BE2C (cell line): ENCODE measurements at regions not wholly inside any gene's neighbourhood (a gene's known extent, or its start where the extent isn't known, plus 50 kb on each side); places are given as distances from the start of the nearest gene placed in this dataset.

ENCODE experiments used
- DNase-seq: peaks from one replicate; pipeline ENCODE4 v3.0.0-alpha.2; 2020
- H3K27me3 ChIP-seq: fragments of 250-450 bp; sonication (Bioruptor Pico); 2 replicates; pipeline ENCODE4 v1.5.1; 2020; ENCODE audit warnings: mild to moderate bottlenecking
- H3K36me3 ChIP-seq: fragments of 250-450 bp; sonication (Bioruptor Pico); 2 replicates; pipeline ENCODE4 v1.5.1; 2020; ENCODE audit warnings: mild to moderate bottlenecking
- H3K4me1 ChIP-seq: fragments of 250-450 bp; sonication (Bioruptor Pico); 2 replicates; pipeline ENCODE4 v1.5.1; 2020
- H3K4me3 ChIP-seq: 2 replicates; pipeline ENCODE4 v1.5.1; 2011; ENCODE audit warnings: low read depth, low read length
- H3K9me3 ChIP-seq: fragments of 250-450 bp; sonication (Bioruptor Pico); 2 replicates; pipeline ENCODE4 v1.5.1; 2020
- CTCF ChIP-seq: IDR thresholded peaks from 2 replicates; pipeline ENCODE4 v1.5.1; 2012; ENCODE audit warnings: mild to moderate bottlenecking, low read depth, low read length

DNA sequence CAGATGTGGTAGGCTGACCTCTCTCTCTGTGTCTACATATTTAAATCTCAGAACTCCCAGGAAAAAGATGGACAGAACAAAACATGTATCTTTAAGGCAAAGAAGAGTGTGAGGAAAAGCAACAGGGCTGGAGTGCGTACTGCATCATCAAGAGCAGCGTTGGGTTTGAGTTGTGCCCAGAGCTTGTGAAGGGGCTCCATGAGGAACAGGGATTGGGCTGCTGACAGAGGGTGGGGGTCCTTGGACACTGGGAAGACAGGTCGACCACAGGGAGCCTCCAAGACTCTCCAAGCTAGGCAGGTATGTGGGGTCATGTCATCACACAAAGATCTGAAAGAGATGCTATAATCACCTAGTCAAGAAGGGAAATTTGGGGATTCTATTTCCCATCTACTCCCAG is 309.9 kb downstream of the IRX1 start:
- Histone ChIP-seq H3K36me3 (no peaks in the 10 kb centered on the region), H3K9me3 (no peaks in the 10 kb centered on the region; the same call in 1 of the 2 replicates), H3K4me1 (no peaks in the 10 kb centered on the region), H3K27me3 (no peaks in the 10 kb centered on the region), H3K4me3 (no peak overlapping the region)
- no peak for TF ChIP-seq CTCF
- no peak for DNase-seq

GRCh38 chr5:3911111-3911510 is 315.5 kb downstream of the IRX1 start:
- no peaks in the 10 kb centered on the region for H3K36me3 ChIP-seq
- H3K4me1 ChIP-seq, result no peaks in the 10 kb centered on the region
- no peaks in the 10 kb centered on the region for H3K27me3 ChIP-seq
- no peak for TF ChIP-seq CTCF
- H3K9me3 ChIP-seq, result no peaks in the 10 kb centered on the region; the same call in none of the 2 replicates
- DNase-seq, result no peak
- H3K4me3 ChIP-seq, result no peak overlapping the region

GRCh38 chr5:3911773-3912172 is 316.1 kb downstream of the IRX1 start:
- Histone ChIP-seq H3K36me3 (no peaks in the 10 kb centered on the region), H3K4me1 (no peaks in the 10 kb centered on the region), H3K9me3 (no peaks in the 10 kb centered on the region; the same call in none of the 2 replicates), H3K4me3 (no peak overlapping the region), H3K27me3 (no peaks in the 10 kb centered on the region)
- no peak for TF ChIP-seq CTCF
- no peak for DNase-seq

- no peak for TF ChIP-seq CTCF
- Histone ChIP-seq H3K4me1 (no peaks in the 10 kb centered on the region), H3K9me3 (no peaks in the 10 kb centered on the region; the same call in none of the 2 replicates)
Measured at GRCh38 chr5:3912790-3913189, 317.2 kb downstream of the IRX1 start.

DNA sequence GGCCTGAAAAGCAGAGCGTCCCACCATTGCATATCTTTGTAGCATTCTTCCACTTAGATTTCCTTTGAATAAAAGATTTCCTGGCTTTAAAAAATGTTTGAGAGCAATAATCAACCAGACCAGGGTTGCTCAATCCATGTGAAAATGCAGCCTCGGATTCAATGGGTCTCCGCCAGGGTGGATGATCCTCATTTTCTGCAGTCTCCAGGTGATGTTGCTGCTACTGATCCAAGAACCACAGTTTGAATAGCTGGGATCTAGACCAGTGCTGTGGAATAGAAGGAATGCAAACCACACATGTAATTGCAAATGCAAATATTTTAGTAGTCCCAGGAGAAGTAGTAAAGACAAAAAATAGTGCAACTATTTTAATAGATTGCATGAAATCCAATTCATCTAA is 317.6 kb downstream of the IRX1 start:
- no peak for DNase-seq
- Histone ChIP-seq H3K4me1 (no peaks in the 10 kb centered on the region), H3K36me3 (no peaks in the 10 kb centered on the region), H3K9me3 (peaks cover 3% of the 10 kb centered on the region), H3K27me3 (no peaks in the 10 kb centered on the region), H3K4me3 (no peak overlapping the region)
- no peak for TF ChIP-seq CTCF

More at GRCh38 chr5:3912790-3913189, 317.2 kb downstream of the IRX1 start:
- no peaks in the 10 kb centered on the region for H3K27me3 ChIP-seq
- H3K4me3 ChIP-seq, result no peak overlapping the region
- no peak for DNase-seq
- H3K36me3 ChIP-seq, result no peaks in the 10 kb centered on the region

DNA sequence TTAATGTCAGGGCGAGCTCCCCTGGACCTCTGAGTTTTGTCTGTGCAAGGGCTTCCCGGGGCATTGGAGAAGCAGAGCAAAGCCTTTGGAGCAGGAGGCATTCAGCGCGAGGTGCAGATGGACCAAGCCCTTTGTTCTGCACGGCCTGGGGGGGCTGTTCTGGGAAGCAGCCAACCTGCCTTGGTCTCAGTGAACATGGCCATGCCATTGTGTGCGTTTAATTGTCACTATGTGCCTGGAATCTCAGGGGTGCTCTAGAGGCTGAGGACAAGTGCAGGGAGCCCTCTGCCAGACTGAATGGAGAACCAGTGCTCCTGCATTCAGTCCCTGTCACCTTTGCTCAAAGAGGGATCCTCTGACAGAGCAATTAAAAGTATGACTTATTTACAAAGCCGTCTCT is 329.4 kb downstream of the IRX1 start:
- H3K4me1 ChIP-seq, result no peaks in the 10 kb centered on the region
- DNase-seq, result no peak
- no peak for TF ChIP-seq CTCF
- no peak overlapping the region for H3K4me3 ChIP-seq
- H3K36me3 ChIP-seq, result no peaks in the 10 kb centered on the region
- H3K9me3 ChIP-seq, result peaks cover 2% of the 10 kb centered on the region; the same call in 1 of the 2 replicates
- no peaks in the 10 kb centered on the region for H3K27me3 ChIP-seq
